ENCODE measurements at regions not wholly inside any gene's neighbourhood (a gene's known extent, or its start where the extent isn't known, plus 50 kb on each side); places are given as distances from the start of the nearest gene placed in this dataset.
"Not testable (repeated sequence)": the region's sequence is repeated elsewhere in the genome, so short reads cannot be mapped to it uniquely, and the experiment has no call there.

DNA sequence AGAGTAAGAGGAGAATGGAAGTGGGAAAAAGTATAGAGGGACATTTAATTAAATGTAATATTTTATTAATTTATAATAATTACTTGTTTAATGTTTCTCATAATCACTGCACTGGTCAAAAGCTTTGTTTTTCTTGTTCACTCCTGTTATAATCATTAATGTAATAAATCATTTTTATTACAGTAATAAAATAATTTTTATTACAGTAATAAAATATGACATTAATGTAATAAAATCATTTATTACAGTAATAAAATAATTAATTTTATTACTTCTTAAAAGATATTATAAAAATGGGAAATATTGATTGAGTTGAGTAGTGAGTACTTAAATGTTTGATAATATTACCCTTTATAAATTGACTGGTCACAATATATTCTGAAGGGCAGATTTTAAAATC is 181.1 kb upstream of the SOX2 start:
- DNase-seq = no peak

GRCh38 chr3:181521831-181522230 is 189.9 kb upstream of the SOX2 start:
- DNase-seq = no peak

GRCh38 chr3:181518222-181518621 is 193.5 kb upstream of the SOX2 start:
- DNase-seq = no peak

DNA sequence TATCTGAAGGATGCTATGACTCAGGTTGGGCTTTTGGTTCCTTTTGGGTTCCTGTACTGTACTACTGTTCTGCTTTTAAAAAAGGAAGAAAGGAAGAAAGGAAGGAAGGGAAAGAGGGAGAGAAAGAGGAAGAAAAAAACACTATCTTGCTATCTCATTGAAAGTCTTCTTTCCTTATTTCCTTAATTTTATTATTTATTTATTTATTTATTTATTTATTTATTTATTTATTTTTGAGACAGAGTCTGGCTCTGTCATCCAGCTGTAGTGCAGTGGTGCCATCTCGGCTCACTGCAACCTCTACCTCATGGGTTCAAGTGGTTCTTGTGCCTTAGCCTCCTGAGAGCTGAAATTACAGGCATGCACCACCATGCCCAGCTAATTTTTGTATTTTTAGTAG is 198.9 kb upstream of the SOX2 start:
- DNase-seq = no peak

DNA sequence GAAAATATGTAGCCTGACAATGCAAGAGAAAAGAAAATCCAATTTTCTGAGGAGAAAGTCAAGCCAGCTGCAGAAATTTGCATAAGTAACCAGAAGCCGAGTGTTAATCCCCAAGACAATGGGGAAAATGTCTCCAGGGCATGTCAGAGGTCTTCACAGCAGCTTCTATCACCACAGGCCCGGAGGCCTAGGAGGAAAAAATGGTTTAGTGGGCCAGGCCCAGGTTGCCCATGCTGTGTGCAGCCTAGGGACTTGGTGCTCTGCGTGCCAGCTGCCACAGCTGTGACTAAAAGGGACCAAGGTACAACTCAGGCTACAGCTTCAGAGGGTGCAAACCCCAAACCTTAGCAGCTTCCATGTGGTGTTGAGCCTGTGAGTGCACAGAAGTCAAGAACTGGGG is 201.2 kb upstream of the SOX2 start:
- no peak for DNase-seq

DNA sequence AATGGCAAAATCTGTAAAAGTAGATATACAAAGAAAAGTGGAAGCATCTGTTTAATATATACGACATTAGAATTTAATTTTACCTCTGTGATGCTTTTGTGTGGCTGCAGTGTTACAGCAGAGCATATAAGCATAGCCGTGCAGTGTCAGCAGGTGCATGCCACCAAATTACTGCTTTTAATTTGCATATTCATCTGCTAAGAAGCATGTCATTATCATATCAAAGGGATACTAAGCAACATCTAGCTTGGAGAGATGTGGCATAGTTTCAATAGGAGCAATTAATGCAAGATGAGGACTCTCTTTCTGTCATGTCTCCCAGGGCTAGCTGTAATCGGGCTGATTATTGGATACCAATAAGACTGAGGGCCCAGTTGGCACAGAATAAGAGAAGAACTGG is 214.4 kb upstream of the SOX2 start:
- no peak for DNase-seq

DNA sequence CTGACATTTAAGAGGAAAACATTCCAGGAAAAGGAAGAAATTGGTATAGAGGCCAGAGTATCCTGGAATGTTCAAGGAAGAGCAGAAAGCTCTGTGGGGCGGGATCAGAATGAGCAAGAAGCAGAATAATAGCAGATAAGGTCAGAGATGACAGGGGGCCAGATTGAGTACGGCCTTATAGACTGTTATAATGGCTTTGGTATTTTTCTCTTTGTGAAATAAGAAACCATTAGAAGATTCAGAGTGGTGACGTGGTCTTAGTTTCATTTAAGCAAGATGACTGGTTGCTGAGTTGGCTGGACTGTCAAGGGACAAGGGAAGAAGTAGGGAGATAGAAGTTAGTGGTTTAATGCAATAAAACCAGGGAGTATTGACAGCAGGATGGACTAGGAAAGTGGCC is 218.3 kb upstream of the SOX2 start:
- no peak for DNase-seq

DNA sequence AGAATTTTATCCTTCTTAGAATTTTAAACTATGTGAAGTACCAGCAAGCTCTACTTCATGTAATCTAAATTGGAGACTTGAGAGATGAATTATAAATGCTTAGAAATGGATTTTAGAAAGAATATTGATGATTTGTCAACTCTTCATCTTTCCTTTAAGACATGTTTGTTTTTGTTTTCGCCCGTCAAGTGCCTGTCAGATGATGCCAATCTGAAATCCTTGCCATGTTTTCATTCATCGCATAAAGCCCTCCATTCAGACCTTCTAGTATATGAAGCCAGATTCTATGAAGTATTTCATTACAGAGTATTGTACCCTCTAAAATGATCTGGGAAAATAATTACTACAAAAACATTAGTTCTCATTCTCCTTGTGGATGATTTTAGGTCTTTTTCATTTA is 223.2 kb upstream of the SOX2 start:
- no peak for DNase-seq

GRCh38 chr3:181487236-181487978 is 224.3 kb upstream of the SOX2 start:
- no peak for DNase-seq

DNA sequence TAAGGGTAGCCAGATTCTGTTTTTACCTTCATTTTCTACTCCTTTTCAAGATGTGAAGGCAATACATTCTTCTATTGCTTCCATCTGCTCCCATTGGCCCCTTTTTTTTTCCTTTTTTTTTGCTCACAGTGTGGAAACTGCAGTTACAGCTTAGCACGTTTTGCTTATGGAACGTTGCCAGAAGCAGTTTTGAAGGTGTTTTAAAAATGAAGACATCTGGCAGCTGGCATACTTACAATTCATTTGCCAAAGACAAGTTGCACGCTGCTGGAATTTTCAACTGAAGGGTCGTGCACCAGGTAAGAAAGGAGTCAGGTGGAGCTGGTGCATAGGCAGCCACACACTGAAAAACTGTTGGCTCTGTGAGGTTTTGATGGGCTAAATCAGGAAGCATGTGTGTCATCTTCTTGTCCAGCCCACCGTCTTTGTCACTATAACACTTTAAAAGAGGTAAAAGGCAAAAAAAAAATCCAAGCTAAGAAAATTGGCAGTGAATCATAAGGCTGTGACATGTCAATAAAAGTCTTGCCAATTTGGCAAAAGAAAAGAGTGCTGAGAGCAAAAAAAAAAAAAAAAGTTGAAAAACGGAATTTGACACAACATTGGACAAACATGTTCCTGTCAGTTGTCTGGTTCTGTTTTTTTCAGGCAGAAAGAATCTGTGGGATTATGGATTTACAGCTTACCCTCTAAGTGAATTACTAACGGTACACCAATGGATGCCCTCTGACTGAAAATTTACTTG is 225.4 kb upstream of the SOX2 start:
- DNase-seq = no peak

DNA sequence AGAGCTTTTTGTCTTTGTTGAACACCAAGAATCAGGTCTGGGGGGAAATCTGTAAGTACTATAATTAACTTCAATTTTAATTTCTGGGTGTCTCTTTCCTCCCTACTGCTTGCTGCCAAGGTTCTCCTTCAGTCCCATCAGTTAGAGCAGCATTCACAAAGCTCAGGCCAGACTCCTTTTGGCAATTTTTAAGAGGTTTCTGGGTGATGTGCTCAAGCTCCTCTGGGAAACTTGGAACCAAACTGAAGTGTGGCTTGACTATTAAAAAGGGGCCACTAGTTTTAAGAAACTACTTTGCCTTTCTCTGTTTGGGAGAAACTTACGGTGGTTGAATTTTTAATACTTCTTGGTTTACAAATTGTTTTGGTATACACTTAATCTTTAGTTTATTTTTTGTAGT is 227.7 kb upstream of the SOX2 start:
- DNase-seq = no peak

DNA sequence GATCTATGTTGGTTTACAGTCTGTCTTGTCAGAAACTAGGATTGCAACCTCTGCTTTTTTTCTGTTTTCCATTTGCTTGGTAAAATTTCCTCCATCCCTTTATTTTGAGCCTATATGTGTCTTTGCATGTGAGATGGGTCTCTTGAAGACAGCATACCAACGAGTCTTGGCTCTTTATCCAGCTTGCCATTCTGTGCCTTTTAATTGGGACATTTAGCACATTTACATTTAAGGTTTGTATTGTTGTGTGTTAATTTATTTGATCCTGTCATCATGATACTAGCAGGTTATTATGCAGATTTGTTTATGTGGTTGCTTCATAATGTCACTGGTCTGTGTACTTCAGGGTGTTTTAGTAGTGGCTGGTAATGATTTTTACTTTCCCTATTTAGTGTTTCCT is 236.6 kb upstream of the SOX2 start:
- not testable (repeated sequence) for DNase-seq

- DNase-seq = no peak
These were observed 241.4 kb upstream of the SOX2 start for GRCh38 chr3:181470349-181470748.

DNA sequence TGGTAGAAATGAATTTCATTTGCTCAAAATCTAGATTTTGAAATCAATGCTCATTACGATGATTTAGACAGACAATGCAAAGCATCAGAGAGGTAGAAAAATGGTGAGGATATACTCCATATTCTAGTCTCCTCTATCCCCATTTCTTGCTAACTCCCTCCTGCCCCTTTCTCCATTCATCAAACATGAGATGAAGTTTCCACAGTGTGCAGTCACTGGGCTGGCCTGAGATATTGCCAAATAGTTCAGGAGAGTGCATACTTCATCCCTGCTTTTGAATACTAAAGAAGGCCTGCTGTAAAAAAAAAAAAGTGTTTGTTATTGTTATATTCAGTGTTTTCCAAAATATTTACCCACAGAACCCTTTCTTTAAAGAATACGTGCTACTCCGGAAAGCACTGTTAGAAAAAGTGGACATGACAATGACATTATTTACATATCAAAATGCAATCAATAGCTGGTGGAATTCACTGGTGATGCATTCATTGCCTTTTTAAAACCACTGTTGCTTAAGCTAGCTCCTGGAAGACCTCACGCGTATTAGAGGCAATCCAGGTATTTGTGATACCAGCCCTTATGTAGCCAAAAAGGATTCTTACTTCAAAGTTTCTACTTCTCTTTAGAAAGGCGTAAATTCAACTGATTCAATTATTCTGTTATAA is 247.6 kb upstream of the SOX2 start:
- no peak for DNase-seq

DNA sequence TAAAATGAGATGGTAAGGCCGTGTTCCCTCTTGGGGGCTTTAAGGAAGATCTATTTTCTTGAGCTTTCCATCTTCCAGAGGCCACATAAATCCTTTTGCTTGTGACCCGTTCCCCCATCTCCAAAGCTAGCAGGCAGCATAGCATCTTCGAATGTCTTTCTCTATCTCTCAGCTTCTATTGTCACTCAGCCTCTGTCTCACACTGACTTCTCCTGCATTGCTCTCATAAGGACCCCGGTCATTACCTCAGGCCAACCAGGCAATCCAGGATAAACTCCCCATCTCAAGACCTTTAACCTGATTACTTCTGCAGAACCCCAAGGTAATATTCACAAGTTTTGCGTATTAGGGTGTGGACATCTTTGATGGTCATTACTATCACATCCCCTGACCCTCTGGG is 250.3 kb upstream of the SOX2 start:
- DNase-seq = no peak

DNA sequence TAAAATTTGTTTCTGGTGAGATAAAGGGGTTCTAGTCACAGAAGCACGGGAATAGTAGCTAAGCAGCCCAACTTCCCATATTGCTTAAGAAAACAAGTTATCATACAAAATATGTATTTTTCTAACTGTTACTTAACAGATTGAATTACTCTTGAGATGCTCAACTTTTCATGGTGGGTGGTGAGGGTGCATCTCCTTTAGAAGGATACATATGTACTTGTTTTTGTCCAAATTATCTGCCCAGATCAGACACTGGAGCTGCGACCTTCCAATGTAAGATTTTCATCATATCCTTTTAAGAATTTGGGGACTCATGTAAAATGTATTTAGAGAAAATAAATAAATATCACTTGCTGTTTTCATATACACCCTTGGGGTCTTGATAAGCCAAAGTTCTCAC is 252.2 kb upstream of the SOX2 start:
- DNase-seq = no peak

DNA sequence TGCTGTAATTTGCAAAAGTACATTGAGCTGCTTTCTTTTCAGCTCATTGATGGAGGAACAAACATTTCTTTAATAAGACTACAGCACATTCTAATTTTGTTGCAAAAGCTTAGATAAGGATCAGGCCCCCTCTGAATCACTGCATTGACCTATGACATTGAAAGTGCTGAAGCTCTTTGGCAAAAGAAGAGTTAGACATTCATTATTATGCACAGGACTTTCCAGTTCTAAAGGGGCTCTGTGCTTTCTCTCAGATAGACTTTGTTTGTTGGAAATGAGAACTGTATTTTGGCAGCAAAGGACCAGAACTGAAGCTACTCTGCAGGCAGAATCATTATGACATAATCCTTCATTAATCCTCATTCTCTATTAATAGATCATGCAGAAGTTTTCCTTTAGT is 252.9 kb upstream of the SOX2 start:
- no peak for DNase-seq

GRCh38 chr3:181457756-181458155 is 254.0 kb upstream of the SOX2 start:
- DNase-seq = no peak

DNA sequence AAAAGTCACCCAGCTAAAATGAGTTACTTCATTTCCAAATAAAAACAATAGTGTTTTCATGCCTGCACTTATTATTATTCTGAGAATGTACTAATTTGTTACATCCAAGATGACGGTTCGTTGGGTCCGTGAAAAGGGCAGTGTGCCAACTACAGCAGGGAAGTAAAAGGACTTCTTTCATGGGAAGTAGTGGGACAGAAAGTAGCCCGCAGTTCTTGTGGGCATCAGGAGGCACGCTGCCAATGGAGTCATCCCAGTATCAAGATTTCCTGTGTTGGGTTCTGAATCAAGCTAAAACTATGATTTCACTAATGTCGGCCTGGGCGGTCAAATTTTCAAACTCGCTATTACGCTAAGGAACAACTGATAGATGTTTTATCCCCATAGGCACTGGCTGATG is 254.5 kb upstream of the SOX2 start:
- DNase-seq = no peak

DNA sequence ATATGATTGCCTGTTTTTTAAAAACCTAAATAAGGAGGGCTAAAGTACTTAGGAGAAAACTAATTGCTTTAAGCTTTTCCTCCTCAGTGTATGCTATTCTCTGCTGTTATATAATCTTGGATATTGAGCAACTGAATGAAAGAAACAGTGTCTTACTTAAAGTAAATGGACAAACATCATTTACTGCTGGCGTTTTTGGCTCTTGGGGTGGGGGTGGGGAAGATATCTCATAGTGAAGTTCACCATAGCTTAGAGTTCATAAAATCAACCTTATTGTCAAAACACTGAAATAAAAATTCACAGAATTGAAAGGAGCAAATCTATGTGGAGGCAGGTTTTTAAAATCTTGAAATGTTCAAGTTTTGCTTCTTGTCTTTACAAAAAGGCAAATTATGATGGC is 256.4 kb upstream of the SOX2 start:
- DNase-seq = no peak

GRCh38 chr3:181454451-181455027 is 257.2 kb upstream of the SOX2 start:
- no peak for DNase-seq

GRCh38 chr3:181446741-181447140 is 265.0 kb upstream of the SOX2 start:
- no peak for DNase-seq

DNA sequence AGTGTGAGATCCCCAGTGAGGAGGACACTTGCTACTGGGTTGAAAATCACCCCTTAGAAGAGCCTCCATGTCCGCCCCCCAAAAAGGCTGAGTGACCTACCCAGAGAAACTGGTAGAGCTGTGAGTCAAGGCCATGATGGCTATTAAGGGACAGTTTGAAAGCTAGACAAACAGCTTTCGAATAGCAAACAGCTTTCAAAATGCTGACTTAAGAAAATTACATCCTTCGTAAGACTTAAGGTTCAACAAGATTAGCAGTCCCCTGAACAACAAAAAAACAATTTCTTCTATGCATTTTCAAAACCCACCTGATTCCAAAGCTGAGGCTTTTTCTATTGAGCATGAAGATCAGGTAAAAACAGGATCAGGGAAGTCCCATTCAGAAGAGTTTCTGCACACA is 269.7 kb upstream of the SOX2 start:
- no peak for DNase-seq

GRCh38 chr3:181432992-181433391 is 278.7 kb upstream of the SOX2 start:
- DNase-seq = no peak

All from stimulated activated CD4-positive, alpha-beta T cell treated with anti-CD3 and anti-CD28 coated beads, Interleukin-2, amount 100 ng/mL, for 24 hours (primary cell).